GM23338 (cell line): ENCODE measurements at regions not wholly inside any gene's neighbourhood (a gene's known extent, or its start where the extent isn't known, plus 50 kb on each side); places are given as distances from the start of the nearest gene placed in this dataset.

Experiments
- ATAC-seq: fragments of 200-7000 bp; cut with Tn5 transposase; 3 replicates; pipeline ENCODE4 v1.9.1; 2020
- DNase-seq: peaks from one replicate; pipeline ENCODE4 v3.0.0-alpha.2; 2015; ENCODE audit warnings: low spot score
- H2AFZ ChIP-seq: fragments of 200-600 bp; sonication (generic); 2 replicates; pipeline ENCODE4 v1.8.0; 2016; ENCODE audit warnings: antibody characterized with exemption, mild to moderate bottlenecking, moderate library complexity
- H3F3A ChIP-seq: fragments of 200-600 bp; sonication (generic); replicated peaks from 2 replicates; pipeline ENCODE4 v1.8.0; 2017; ENCODE audit warnings: antibody characterized with exemption, mixed run types, low read depth
- H3K27ac ChIP-seq: fragments of 200-600 bp; sonication (generic); 2 replicates; pipeline ENCODE4 v1.6.1; 2016; ENCODE audit warnings: low read depth
- H3K27me3 ChIP-seq: fragments of 200-600 bp; sonication (generic); 2 replicates; pipeline ENCODE4 v1.8.0; 2016; ENCODE audit warnings: mild to moderate bottlenecking, mixed run types, moderate library complexity; ENCODE audit not compliant: insufficient read depth
- H3K36me3 ChIP-seq: fragments of 200-600 bp; sonication (generic); 2 replicates; pipeline ENCODE4 v1.8.0; 2016; ENCODE audit warnings: mild to moderate bottlenecking; ENCODE audit not compliant: insufficient read depth
- H3K4me1 ChIP-seq: fragments of 200-600 bp; sonication (generic); 2 replicates; pipeline ENCODE4 v1.8.0; 2016; ENCODE audit warnings: mild to moderate bottlenecking, moderate library complexity; ENCODE audit not compliant: insufficient read depth
- H3K4me2 ChIP-seq: fragments of 200-600 bp; sonication (generic); 2 replicates; pipeline ENCODE4 v1.7.1; 2017; ENCODE audit warnings: mixed run types
- H3K4me3 ChIP-seq: fragments of 200-600 bp; sonication (generic); 2 replicates; pipeline ENCODE4 v1.6.1; 2016; ENCODE audit warnings: mixed run types
- H3K79me2 ChIP-seq: fragments of 200-600 bp; sonication (generic); replicated peaks from 2 replicates; pipeline ENCODE4 v1.8.0; 2017; ENCODE audit warnings: mild to moderate bottlenecking; ENCODE audit not compliant: insufficient read depth
- H3K9me2 ChIP-seq: fragments of 200-600 bp; sonication (generic); 2 replicates; pipeline ENCODE4 v1.8.0; 2017; ENCODE audit not compliant: insufficient read depth
- H4K20me1 ChIP-seq: fragments of 200-600 bp; sonication (generic); replicated peaks from 2 replicates; pipeline ENCODE4 v1.8.0; 2017; ENCODE audit warnings: mild to moderate bottlenecking; ENCODE audit not compliant: insufficient read depth
- H3K27ac Mint-ChIP-seq: 2 replicates; pipeline ENCODE4 v1.8.0; 2020; ENCODE audit warnings: inconsistent platforms, mild to moderate bottlenecking, moderate library complexity, mixed read lengths
- H3K27me3 Mint-ChIP-seq: 3 replicates; pipeline ENCODE4 v1.8.0; 2022; ENCODE audit warnings: low read depth, mild to moderate bottlenecking, moderate library complexity, mixed read lengths, inconsistent platforms; ENCODE audit not compliant: insufficient read depth, poor library complexity
- H3K36me3 Mint-ChIP-seq: 3 replicates; pipeline ENCODE4 v1.8.0; 2021; ENCODE audit warnings: low read depth, mild to moderate bottlenecking, inconsistent platforms, moderate library complexity, mixed read lengths
- H3K4me1 Mint-ChIP-seq: 3 replicates; pipeline ENCODE4 v1.8.0; 2020; ENCODE audit warnings: mild to moderate bottlenecking, inconsistent platforms, mixed read lengths
- H3K4me3 Mint-ChIP-seq: 3 replicates; pipeline ENCODE4 v1.8.0; 2021; ENCODE audit warnings: moderate library complexity, mild to moderate bottlenecking, inconsistent platforms, mixed read lengths
- H3K9me3 Mint-ChIP-seq: 3 replicates; pipeline ENCODE4 v1.8.0; 2020; ENCODE audit warnings: moderate library complexity, mild to moderate bottlenecking, inconsistent platforms, mixed read lengths
- CREB1 ChIP-seq: fragments of 250-450 bp; sonication (Bioruptor Pico); IDR thresholded peaks from 2 replicates; pipeline ENCODE4 v1.5.0; 2020; ENCODE audit warnings: low read depth, mild to moderate bottlenecking, moderate library complexity
- EZH2 ChIP-seq: fragments of 200-600 bp; sonication (generic); IDR thresholded peaks from one replicate; pipeline ENCODE4 v1.8.0; 2017; ENCODE audit warnings: antibody characterized with exemption, mild to moderate bottlenecking, low read depth; ENCODE audit not compliant: unreplicated experiment
- EZH2phosphoT487 ChIP-seq: fragments of 200-600 bp; sonication (generic); IDR thresholded peaks from one replicate; pipeline ENCODE4 v1.8.1; 2018; ENCODE audit warnings: antibody characterized with exemption; ENCODE audit not compliant: unreplicated experiment
- JUNB ChIP-seq: IDR thresholded peaks from one replicate; pipeline ENCODE4 v1.6.1; 2016; ENCODE audit warnings: antibody characterized with exemption; ENCODE audit not compliant: unreplicated experiment
- NANOG ChIP-seq: IDR thresholded peaks from 2 replicates; pipeline ENCODE4 v1.6.1; 2016; ENCODE audit warnings: antibody characterized with exemption, borderline replicate concordance
- POLR2AphosphoS5 ChIP-seq: IDR thresholded peaks from 2 replicates; pipeline ENCODE4 v1.6.1; 2016; ENCODE audit warnings: antibody characterized with exemption, low read depth
- STAT1 ChIP-seq: IDR thresholded peaks from one replicate; pipeline ENCODE4 v1.6.1; 2016; ENCODE audit warnings: antibody characterized with exemption; ENCODE audit not compliant: unreplicated experiment
- ZNF114 ChIP-seq: fragments of 250-450 bp; sonication (Bioruptor Pico); IDR thresholded peaks from 2 replicates; pipeline ENCODE4 v1.5.0; 2020; ENCODE audit warnings: mild to moderate bottlenecking, moderate library complexity
- ZNF331 ChIP-seq: fragments of 250-450 bp; sonication (Bioruptor Pico); IDR thresholded peaks from 2 replicates; pipeline ENCODE4 v1.5.0; 2020; ENCODE audit warnings: low read depth, mild to moderate bottlenecking, moderate library complexity
- TF ChIP-seq, protein P1 (sequence below): IDR thresholded peaks from 2 replicates; pipeline ENCODE4 v1.6.1; 2016; ENCODE audit warnings: antibody characterized with exemption
- TF ChIP-seq, protein P2 (sequence below): fragments of 250-450 bp; sonication (Bioruptor Pico); IDR thresholded peaks from 2 replicates; pipeline ENCODE4 v1.5.0; 2020; ENCODE audit warnings: mild to moderate bottlenecking, moderate library complexity
- TF ChIP-seq, protein P3 (sequence below): IDR thresholded peaks from one replicate; pipeline ENCODE4 v1.6.1; 2018; ENCODE audit warnings: antibody characterized with exemption; ENCODE audit not compliant: unreplicated experiment
- TF ChIP-seq, protein P4 (sequence below), 2 experiments: fragments of 200-600 bp in 1 of 2; sonication (generic) in 1 of 2; conservative IDR thresholded peaks; 2 replicates each; pipeline versions ENCODE4 v1.5.1 to v1.6.1; 2016 to 2017; ENCODE audit warnings: antibody characterized with exemption in 2 of 2, low read depth in 2 of 2, mild to moderate bottlenecking in 2 of 2, moderate library complexity in 1 of 2

DNA sequence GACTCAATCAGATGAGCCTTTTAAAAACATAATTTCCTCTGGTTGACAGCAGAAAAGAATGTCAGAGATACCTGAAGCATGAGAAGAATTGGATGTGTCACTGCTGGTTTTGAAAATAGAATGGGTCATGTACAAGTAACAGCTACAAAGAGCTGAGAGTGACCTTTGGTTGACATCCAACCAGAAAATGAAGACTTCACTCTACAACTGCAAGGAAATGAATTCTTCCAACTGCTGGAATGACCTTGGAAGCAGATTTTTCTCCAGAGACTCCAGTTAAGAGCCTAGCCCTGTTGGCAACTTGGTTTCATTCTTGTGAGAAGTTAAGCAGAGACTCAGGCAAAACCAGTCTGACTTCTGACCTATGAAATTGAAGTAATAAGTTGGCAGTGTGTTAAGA lies 505.9 kb downstream of the SLC16A7 start:
- H3K4me1 Mint-ChIP-seq, result no peaks in the 10 kb centered on the region
- no peak for DNase-seq
- no peaks in the 10 kb centered on the region for H3K4me1 ChIP-seq
- no peak overlapping the region for H2AFZ ChIP-seq
- no peak overlapping the region for H3K4me3 Mint-ChIP-seq
- no peaks in the 10 kb centered on the region for H4K20me1 ChIP-seq
- no peak overlapping the region for H3K4me3 ChIP-seq
- H3K36me3 Mint-ChIP-seq, result peaks cover 9% of the 10 kb centered on the region; the same call in 2 of the 3 replicates
- H3K9me3 Mint-ChIP-seq, result peaks cover 22% of the 10 kb centered on the region
- no peak overlapping the region for H3K27ac Mint-ChIP-seq
- no peaks in the 10 kb centered on the region for H3K27me3 ChIP-seq
- TF ChIP-seq NANOG (no peak), EZH2 (no peak), STAT1 (no peak), POLR2AphosphoS5 (no peak), EZH2phosphoT487 (no peak), JUNB (no peak), ZNF114 (CRISPR knock-in tag) (no peak), CREB1 (no peak), ZNF331 (CRISPR knock-in tag) (no peak)
- TF ChIP-seq, protein P1, sequence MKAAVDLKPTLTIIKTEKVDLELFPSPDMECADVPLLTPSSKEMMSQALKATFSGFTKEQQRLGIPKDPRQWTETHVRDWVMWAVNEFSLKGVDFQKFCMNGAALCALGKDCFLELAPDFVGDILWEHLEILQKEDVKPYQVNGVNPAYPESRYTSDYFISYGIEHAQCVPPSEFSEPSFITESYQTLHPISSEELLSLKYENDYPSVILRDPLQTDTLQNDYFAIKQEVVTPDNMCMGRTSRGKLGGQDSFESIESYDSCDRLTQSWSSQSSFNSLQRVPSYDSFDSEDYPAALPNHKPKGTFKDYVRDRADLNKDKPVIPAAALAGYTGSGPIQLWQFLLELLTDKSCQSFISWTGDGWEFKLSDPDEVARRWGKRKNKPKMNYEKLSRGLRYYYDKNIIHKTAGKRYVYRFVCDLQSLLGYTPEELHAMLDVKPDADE, result no peak
- TF ChIP-seq, protein P2, sequence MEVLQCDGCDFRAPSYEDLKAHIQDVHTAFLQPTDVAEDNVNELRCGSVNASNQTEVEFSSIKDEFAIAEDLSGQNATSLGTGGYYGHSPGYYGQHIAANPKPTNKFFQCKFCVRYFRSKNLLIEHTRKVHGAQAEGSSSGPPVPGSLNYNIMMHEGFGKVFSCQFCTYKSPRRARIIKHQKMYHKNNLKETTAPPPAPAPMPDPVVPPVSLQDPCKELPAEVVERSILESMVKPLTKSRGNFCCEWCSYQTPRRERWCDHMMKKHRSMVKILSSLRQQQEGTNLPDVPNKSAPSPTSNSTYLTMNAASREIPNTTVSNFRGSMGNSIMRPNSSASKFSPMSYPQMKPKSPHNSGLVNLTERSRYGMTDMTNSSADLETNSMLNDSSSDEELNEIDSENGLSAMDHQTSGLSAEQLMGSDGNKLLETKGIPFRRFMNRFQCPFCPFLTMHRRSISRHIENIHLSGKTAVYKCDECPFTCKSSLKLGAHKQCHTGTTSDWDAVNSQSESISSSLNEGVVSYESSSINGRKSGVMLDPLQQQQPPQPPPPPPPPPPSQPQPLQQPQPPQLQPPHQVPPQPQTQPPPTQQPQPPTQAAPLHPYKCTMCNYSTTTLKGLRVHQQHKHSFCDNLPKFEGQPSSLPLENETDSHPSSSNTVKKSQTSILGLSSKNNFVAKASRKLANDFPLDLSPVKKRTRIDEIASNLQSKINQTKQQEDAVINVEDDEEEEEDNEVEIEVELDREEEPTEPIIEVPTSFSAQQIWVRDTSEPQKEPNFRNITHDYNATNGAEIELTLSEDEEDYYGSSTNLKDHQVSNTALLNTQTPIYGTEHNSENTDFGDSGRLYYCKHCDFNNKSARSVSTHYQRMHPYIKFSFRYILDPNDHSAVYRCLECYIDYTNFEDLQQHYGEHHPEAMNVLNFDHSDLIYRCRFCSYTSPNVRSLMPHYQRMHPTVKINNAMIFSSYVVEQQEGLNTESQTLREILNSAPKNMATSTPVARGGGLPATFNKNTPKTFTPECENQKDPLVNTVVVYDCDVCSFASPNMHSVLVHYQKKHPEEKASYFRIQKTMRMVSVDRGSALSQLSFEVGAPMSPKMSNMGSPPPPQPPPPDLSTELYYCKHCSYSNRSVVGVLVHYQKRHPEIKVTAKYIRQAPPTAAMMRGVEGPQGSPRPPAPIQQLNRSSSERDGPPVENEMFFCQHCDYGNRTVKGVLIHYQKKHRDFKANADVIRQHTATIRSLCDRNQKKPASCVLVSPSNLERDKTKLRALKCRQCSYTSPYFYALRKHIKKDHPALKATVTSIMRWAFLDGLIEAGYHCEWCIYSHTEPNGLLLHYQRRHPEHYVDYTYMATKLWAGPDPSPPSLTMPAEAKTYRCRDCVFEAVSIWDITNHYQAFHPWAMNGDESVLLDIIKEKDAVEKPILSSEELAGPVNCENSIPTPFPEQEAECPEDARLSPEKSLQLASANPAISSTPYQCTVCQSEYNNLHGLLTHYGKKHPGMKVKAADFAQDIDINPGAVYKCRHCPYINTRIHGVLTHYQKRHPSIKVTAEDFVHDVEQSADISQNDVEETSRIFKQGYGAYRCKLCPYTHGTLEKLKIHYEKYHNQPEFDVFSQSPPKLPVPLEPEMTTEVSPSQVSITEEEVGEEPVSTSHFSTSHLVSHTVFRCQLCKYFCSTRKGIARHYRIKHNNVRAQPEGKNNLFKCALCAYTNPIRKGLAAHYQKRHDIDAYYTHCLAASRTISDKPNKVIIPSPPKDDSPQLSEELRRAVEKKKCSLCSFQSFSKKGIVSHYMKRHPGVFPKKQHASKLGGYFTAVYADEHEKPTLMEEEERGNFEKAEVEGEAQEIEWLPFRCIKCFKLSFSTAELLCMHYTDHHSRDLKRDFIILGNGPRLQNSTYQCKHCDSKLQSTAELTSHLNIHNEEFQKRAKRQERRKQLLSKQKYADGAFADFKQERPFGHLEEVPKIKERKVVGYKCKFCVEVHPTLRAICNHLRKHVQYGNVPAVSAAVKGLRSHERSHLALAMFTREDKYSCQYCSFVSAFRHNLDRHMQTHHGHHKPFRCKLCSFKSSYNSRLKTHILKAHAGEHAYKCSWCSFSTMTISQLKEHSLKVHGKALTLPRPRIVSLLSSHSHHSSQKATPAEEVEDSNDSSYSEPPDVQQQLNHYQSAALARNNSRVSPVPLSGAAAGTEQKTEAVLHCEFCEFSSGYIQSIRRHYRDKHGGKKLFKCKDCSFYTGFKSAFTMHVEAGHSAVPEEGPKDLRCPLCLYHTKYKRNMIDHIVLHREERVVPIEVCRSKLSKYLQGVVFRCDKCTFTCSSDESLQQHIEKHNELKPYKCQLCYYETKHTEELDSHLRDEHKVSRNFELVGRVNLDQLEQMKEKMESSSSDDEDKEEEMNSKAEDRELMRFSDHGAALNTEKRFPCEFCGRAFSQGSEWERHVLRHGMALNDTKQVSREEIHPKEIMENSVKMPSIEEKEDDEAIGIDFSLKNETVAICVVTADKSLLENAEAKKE (CRISPR knock-in tag), result no peak
- TF ChIP-seq, protein P3, sequence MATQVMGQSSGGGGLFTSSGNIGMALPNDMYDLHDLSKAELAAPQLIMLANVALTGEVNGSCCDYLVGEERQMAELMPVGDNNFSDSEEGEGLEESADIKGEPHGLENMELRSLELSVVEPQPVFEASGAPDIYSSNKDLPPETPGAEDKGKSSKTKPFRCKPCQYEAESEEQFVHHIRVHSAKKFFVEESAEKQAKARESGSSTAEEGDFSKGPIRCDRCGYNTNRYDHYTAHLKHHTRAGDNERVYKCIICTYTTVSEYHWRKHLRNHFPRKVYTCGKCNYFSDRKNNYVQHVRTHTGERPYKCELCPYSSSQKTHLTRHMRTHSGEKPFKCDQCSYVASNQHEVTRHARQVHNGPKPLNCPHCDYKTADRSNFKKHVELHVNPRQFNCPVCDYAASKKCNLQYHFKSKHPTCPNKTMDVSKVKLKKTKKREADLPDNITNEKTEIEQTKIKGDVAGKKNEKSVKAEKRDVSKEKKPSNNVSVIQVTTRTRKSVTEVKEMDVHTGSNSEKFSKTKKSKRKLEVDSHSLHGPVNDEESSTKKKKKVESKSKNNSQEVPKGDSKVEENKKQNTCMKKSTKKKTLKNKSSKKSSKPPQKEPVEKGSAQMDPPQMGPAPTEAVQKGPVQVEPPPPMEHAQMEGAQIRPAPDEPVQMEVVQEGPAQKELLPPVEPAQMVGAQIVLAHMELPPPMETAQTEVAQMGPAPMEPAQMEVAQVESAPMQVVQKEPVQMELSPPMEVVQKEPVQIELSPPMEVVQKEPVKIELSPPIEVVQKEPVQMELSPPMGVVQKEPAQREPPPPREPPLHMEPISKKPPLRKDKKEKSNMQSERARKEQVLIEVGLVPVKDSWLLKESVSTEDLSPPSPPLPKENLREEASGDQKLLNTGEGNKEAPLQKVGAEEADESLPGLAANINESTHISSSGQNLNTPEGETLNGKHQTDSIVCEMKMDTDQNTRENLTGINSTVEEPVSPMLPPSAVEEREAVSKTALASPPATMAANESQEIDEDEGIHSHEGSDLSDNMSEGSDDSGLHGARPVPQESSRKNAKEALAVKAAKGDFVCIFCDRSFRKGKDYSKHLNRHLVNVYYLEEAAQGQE, result no peak
- TF ChIP-seq, protein P4, sequence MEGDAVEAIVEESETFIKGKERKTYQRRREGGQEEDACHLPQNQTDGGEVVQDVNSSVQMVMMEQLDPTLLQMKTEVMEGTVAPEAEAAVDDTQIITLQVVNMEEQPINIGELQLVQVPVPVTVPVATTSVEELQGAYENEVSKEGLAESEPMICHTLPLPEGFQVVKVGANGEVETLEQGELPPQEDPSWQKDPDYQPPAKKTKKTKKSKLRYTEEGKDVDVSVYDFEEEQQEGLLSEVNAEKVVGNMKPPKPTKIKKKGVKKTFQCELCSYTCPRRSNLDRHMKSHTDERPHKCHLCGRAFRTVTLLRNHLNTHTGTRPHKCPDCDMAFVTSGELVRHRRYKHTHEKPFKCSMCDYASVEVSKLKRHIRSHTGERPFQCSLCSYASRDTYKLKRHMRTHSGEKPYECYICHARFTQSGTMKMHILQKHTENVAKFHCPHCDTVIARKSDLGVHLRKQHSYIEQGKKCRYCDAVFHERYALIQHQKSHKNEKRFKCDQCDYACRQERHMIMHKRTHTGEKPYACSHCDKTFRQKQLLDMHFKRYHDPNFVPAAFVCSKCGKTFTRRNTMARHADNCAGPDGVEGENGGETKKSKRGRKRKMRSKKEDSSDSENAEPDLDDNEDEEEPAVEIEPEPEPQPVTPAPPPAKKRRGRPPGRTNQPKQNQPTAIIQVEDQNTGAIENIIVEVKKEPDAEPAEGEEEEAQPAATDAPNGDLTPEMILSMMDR (conservative IDR thresholded peaks at IDR 0.05; ENCODE audit: low read depth in 2 of 2), result no peak
- peaks cover 11% of the 10 kb centered on the region for H3K36me3 ChIP-seq
- no peaks in the 10 kb centered on the region for H3K27me3 Mint-ChIP-seq
- H3F3A ChIP-seq, result no peaks in the 10 kb centered on the region
- H3K27ac ChIP-seq, result no peak overlapping the region
- H3K4me2 ChIP-seq, result no peak overlapping the region
- H3K79me2 ChIP-seq, result no peaks in the 10 kb centered on the region
- H3K9me2 ChIP-seq, result no peaks in the 10 kb centered on the region
- no peak for ATAC-seq
